SK-N-MC (cell line): ENCODE measurements at regions not wholly inside any gene's neighbourhood (a gene's known extent, or its start where the extent isn't known, plus 50 kb on each side); places are given as distances from the start of the nearest gene placed in this dataset.
A peak's percentile ranks its signal among the peaks of the same experiment; 100 is the strongest.

ENCODE experiments used
- DNase-seq: peaks from one replicate; pipeline ENCODE4 v3.0.0-alpha.2; 2011; ENCODE audit warnings: low read depth, low spot score
- H3K27ac ChIP-seq: fragments of 200-600 bp; sonication (generic); 2 replicates; pipeline ENCODE4 v1.5.1; 2016; ENCODE audit warnings: mixed run types
- H3K36me3 ChIP-seq: fragments of 200-600 bp; sonication (generic); 2 replicates; pipeline ENCODE4 v1.6.1; 2017; ENCODE audit warnings: antibody characterized with exemption, low read length, mixed read lengths; ENCODE audit not compliant: insufficient read depth
- H3K4me3 ChIP-seq: fragments of 200-600 bp; sonication (generic); 2 replicates; pipeline ENCODE4 v1.5.1; 2016
- H3K9ac ChIP-seq: fragments of 200-600 bp; sonication (generic); 2 replicates; pipeline ENCODE4 v1.8.0; 2017; ENCODE audit warnings: mixed run types, mixed read lengths; ENCODE audit not compliant: insufficient read length
- H3K9me3 ChIP-seq: fragments of 200-600 bp; sonication (generic); 2 replicates; pipeline ENCODE4 v1.6.1; 2017; ENCODE audit warnings: low read depth, mild to moderate bottlenecking, antibody characterized with exemption, low read length, moderate library complexity, mixed read lengths
- EZH2 ChIP-seq: fragments of 200-600 bp; sonication (generic); IDR thresholded peaks from one replicate; pipeline ENCODE4 v1.6.1; 2017; ENCODE audit warnings: antibody characterized with exemption
- FOXP2 ChIP-seq: optimal IDR thresholded peaks from 2 replicates; pipeline ENCODE3; 2011; ENCODE audit warnings: mild to moderate bottlenecking, moderate library complexity; ENCODE audit not compliant: insufficient read depth; ENCODE audit errors: extremely low read length, control extremely low read depth
- POLR2AphosphoS5 ChIP-seq: IDR thresholded peaks from 2 replicates; pipeline ENCODE4 v1.6.1; 2012; ENCODE audit warnings: mild to moderate bottlenecking, low read depth, low read length, borderline replicate concordance

GRCh38 chr18:26794230-26795101, 71.0 kb downstream of the AQP4 start:
- Histone ChIP-seq H3K9ac (no peak overlapping the region), H3K27ac (no peak overlapping the region), H3K4me3 (no peak overlapping the region), H3K36me3 (no peaks in the 10 kb centered on the region), H3K9me3 (no peaks in the 10 kb centered on the region; the same call in 1 of the 2 replicates)
- TF ChIP-seq POLR2AphosphoS5 (no peak), FOXP2 (no peak)
- DNase-seq, result no peak

- Histone ChIP-seq H3K4me3 (no peak overlapping the region), H3K27ac (no peak overlapping the region), H3K9me3 (no peaks in the 10 kb centered on the region), H3K36me3 (no peaks in the 10 kb centered on the region), H3K9ac (no peak overlapping the region)
- DNase-seq, result no peak
- no peak for TF ChIP-seq FOXP2
- TF ChIP-seq POLR2AphosphoS5, result no peak
- no peak for TF ChIP-seq EZH2
Measured at GRCh38 chr18:26792661-26793060, 72.8 kb downstream of the AQP4 start.

GRCh38 chr18:26791676-26792075, 73.8 kb downstream of the AQP4 start:
- DNase-seq, result no peak
- Histone ChIP-seq H3K4me3 (no peak overlapping the region), H3K36me3 (no peaks in the 10 kb centered on the region), H3K9me3 (no peaks in the 10 kb centered on the region), H3K9ac (no peak overlapping the region), H3K27ac (no peak overlapping the region)
- no peak for TF ChIP-seq FOXP2
- no peak for TF ChIP-seq EZH2
- TF ChIP-seq POLR2AphosphoS5, result no peak

- TF ChIP-seq FOXP2, result no peak
- no peak for TF ChIP-seq POLR2AphosphoS5
- no peak for TF ChIP-seq EZH2
- H3K27ac ChIP-seq, result no peak overlapping the region
- no peak overlapping the region for H3K9ac ChIP-seq
- no peaks in the 10 kb centered on the region for H3K36me3 ChIP-seq
- no peak for DNase-seq
- no peak overlapping the region for H3K4me3 ChIP-seq
- H3K9me3 ChIP-seq, result no peaks in the 10 kb centered on the region
Measured at GRCh38 chr18:26784599-26784998, 80.9 kb downstream of the AQP4 start.

- Histone ChIP-seq H3K9ac (no peak overlapping the region), H3K4me3 (no peak overlapping the region), H3K9me3 (no peaks in the 10 kb centered on the region), H3K36me3 (no peaks in the 10 kb centered on the region), H3K27ac (no peak overlapping the region)
- DNase-seq, result no peak
- no peak for TF ChIP-seq FOXP2
- no peak for TF ChIP-seq EZH2
- TF ChIP-seq POLR2AphosphoS5, result no peak
Measured at GRCh38 chr18:26783170-26783569, 82.3 kb downstream of the AQP4 start.

GRCh38 chr18:26780520-26781325, 84.8 kb downstream of the AQP4 start:
- Histone ChIP-seq H3K9me3 (no peaks in the 10 kb centered on the region), H3K36me3 (no peaks in the 10 kb centered on the region), H3K27ac (no peak overlapping the region), H3K9ac (no peak overlapping the region), H3K4me3 (no peak overlapping the region)
- no peak for DNase-seq
- no peak for TF ChIP-seq EZH2
- no peak for TF ChIP-seq FOXP2
- no peak for TF ChIP-seq POLR2AphosphoS5

GRCh38 chr18:26778054-26778393, 87.5 kb downstream of the AQP4 start:
- H3K36me3 ChIP-seq, result no peaks in the 10 kb centered on the region
- H3K27ac ChIP-seq, result no peak overlapping the region
- no peak overlapping the region for H3K9ac ChIP-seq
- no peaks in the 10 kb centered on the region for H3K9me3 ChIP-seq
- no peak overlapping the region for H3K4me3 ChIP-seq
- DNase-seq, result no peak
- TF ChIP-seq EZH2, result no peak
- TF ChIP-seq POLR2AphosphoS5, result no peak
- no peak for TF ChIP-seq FOXP2

GRCh38 chr18:26777351-26778053, 88.0 kb downstream of the AQP4 start:
- H3K27ac ChIP-seq, result peak overlapping the region; percentile 42; the same call in 1 of the 2 replicates
- TF ChIP-seq FOXP2 (no peak), POLR2AphosphoS5 (no peak), EZH2 (no peak)
- H3K4me3 ChIP-seq, result peak overlapping the region; percentile 45
- no peak for DNase-seq
- H3K9ac ChIP-seq, result no peak overlapping the region
- no peaks in the 10 kb centered on the region for H3K36me3 ChIP-seq
- H3K9me3 ChIP-seq, result no peaks in the 10 kb centered on the region
